HG02610 (cell line): ENCODE measurements at regions not wholly inside any gene's neighbourhood (a gene's known extent, or its start where the extent isn't known, plus 50 kb on each side); places are given as distances from the start of the nearest gene placed in this dataset.

Experiments
- ATAC-seq: cut with Tn5 transposase; IDR thresholded peaks from one replicate; pipeline ENCODE4 v1.9.1; 2021; ENCODE audit warnings: mild to moderate bottlenecking, moderate library complexity; ENCODE audit not compliant: unreplicated experiment

GRCh38 chr5:2220741-2221140, 338.0 kb upstream of the IRX4 start:
- ATAC-seq = no peak

- ATAC-seq = no peak
Measured at GRCh38 chr5:2219149-2219776, 336.5 kb upstream of the IRX4 start.

- no peak for ATAC-seq
Measured at GRCh38 chr5:2217219-2217618, 334.5 kb upstream of the IRX4 start.

DNA sequence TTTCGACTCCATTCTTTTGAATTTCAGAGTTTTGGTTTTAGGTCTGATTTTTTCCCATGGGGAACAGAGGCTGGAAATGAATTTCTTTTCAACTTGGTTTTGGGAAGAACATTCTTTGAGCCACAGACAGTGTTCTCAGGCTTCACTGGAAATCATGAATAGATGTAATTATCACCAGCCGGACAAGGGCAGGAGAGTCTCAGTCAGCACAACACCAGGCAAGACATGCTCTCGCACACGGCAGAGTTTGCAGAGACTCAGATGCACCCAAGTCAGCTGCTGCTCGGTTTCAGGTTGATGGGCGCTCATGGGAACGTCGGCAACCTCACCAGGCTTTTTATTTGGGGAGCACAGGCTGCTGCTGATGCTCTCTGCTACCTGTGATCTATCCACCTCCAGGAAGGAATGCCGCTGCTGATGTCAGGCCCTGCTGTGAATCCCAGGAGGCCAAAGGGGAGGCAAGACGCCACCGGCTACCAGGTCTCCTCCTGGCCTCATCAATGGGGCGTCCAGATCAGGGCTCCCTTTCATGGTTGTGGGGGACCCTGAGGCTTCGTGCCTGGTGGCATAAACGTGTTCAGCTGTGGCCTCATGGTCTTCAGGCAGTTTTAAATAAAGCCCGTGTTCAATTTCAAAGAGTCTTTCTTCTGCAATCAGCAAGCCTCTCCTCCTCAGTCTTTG, 332.3 kb upstream of the IRX4 start:
- ATAC-seq = no peak

DNA sequence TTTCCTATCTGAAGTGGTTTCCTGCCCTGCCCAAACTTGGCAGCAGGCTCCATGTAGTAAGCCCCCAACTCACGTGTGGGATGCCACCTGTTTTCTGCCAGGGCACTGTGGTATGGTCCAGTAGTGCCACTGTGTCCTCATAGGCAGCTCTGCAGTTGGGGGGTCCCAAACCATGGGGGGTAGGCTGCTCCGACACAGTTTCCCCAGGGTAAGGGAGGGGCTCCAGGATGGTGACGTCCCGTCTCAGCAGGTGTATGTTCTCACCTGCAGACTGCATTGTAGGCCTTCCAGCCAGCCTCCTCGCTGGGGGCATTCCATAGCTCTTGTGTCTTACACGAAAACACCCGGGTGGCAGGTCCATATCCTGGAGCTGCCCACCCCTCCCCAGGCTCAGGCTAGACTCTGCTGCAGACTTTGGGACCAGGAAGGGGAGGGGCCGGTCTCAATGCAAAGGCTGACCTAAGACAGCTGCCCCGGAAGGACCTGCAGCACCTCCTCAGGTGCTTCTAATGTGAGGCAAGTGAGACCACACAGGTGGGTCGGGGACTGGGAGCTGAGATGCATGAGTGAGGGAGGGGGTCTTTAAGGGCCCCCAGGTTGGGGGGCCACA, 330.5 kb upstream of the IRX4 start:
- no peak for ATAC-seq

DNA sequence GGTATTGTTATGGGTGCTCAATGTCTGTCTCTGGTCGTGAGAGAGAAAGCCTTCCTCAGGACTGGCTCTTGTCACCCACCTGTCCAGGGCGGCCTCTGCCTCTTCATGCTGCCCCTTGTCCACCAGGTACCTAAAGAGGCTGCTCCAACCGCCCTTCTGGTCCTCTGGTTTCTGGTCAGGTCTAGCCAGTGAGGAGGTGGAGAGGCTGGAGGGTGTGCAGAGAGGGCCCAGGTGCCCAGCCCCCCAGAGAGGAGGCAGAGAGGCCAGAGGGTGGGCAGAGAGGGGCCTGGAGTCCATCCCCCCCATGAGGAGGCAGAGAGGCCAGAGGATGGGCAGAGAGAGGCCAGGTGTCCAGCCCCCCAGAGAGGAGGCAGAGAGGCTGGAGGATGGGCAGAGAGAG, 329.8 kb upstream of the IRX4 start:
- ATAC-seq = no peak

GRCh38 chr5:2208239-2208544, 325.5 kb upstream of the IRX4 start:
- ATAC-seq = no peak

DNA sequence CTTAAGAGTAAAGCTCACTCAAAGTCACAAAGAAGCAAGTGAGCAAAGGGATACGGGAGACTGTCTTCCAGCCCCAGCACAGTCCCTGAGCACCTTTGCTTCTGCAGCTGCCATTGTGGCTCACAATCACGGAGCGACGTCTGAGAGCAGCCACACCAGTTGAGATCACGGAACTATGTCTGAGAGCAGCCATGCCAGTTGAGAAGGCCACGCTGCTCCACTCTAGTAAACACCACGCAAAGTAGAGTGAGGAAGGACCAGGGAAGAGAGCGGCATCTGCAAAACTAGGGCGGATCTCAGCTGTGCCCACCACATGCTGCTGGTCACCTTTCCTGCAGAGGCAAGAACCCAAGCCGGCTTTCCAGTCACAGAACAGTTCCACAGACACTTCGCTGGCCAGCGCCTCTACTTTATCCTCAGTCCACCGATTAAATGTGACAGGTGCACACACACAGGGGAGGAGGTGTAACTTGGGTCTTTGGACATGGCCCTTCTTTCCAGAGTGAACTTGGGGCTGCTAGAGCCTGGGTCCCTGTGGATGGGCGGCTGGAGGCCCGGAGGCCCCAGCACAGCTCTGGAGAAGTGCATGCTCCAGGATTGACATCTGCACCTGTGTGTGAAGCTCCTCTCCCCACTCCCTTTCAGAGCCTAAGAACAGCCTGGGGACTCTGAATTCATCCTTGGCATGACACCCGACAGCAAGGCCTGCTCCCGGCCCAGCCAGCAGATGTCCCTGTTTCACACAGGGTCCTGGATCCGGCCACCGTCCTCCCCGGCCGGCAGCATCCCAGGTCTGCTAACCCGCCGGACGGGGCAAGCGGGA, 324.9 kb upstream of the IRX4 start:
- no peak for ATAC-seq

DNA sequence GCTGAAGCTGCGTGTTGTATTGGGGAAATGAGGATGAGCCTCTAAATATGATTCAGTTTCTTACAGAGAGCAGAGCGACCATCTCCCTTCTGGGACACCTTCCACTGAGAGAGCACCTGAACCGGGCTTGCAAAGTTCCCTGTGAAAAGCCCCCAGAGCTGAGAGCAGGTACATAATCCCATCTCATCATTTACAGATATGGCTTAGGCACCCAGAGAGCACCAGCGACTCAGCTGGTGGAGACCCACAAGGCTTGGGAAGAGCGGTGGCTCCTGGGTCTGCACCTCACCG, 324.3 kb upstream of the IRX4 start:
- ATAC-seq = no peak

DNA sequence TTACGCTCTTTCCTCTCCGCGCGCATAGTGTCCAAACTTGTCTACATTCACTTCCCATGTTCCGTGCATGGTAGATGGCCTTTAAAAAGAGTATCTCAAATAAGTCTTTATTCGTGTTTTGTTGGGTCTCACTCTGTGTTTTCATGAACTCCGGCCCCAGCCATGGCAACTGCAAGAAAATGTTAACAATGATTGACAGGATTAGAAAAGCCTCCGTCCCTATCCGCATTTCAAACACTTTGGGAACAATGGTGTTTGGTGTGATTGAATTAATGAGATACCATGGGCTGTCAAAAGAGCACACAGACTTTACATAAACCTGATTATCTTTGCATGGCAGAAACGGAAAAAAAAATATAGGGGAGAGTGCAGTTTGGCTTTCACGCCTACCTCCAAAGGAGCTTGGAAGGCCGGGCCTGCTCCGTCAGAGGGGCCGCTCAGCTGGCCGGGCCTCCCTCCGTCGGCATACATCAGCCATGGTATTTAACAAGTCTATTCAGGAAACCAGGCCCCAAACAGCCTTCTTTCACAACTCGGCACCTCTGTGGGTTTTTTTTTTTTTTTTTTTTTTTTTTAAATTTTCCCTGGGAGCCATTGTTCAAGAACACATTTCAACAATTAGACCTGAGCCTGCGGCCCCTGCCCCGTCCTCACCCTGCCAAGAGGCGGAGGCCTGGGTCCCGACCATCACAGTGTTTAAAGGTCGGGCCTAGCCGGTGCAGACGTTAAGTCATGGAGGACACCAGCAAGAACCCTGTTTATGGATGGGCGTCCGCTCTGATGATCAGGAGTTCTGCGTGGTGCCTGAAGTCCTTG, 323.8 kb upstream of the IRX4 start:
- ATAC-seq = no peak

GRCh38 chr5:2205596-2206226, 323.0 kb upstream of the IRX4 start:
- ATAC-seq = no peak

DNA sequence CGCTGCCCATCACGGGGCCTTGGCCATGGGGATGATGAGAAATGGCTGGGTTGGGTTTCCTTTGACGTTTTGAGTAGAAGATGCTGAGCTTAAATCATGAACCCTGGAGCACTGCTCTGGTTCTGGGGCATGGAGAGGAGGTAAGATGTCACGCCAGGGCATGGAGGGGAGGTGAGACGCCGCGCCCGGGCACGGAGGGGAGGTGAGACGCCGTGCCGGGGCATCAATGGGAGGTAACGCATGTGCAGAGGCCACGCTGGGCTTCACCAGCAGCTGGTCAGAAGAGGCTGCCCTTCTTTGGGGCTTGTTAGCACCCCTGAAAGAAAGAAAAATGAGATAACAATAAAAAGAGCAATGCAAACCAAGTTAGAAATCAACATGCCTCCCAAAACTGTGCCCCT, 322.5 kb upstream of the IRX4 start:
- ATAC-seq = no peak

DNA sequence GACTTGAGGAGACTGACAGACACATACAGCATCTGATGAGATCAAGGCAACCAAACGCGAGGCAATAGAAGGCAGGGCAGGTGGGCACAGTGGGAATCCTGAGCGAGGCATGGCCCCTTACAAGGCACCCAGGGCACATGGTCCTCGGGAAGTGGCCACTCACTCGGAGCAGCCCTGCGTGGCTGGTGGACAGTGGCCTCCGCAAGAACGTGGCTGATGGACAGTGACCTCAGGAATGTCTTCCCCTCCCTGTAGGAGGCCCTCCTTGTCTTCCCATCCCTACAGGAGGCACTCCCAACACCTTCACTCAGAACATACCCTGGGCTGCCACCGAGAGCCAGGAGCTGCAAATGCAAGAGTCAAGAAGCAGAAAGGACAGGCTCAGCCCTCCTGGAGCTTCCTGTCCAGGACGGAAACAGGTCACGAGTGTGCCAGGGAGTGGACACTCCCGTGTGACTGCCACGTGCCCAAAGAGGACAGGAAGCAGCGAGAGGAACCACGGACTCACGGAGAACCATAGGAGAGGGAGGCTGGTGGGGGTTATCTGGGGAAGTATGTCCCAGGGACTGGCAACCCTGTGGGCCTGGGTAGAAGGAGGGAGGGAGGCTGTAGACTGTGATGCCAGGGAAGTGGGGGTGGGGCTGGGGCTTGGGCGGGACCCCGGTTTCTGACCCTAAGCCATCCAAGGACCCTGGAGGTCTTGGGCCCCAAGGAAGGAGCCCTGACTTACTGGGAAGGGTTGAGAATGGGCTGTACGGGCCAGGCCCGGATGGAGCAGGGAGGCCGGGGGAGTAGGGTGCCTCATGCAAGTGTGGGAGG, 321.9 kb upstream of the IRX4 start:
- no peak for ATAC-seq

GRCh38 chr5:2203774-2204173, 321.0 kb upstream of the IRX4 start:
- ATAC-seq = no peak

DNA sequence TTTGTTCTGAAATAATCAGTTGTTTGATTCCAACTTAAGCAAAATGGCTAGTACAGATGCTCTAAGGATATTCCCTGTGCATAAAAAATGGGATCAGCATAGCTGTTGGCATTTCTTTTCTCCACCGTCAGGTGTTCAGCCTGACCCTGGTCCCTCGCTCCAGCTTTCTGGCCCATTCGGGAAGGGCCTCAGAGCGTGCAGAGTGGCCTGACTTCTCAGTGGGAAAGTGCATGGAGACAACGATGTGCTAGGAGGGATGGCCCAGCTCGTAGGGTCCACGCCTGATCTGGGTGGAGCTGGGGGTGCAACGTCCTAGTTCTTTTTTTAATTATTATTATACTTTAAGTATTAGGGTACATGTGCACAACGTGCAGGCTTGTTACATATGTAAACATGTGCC, 319.1 kb upstream of the IRX4 start:
- ATAC-seq = no peak

DNA sequence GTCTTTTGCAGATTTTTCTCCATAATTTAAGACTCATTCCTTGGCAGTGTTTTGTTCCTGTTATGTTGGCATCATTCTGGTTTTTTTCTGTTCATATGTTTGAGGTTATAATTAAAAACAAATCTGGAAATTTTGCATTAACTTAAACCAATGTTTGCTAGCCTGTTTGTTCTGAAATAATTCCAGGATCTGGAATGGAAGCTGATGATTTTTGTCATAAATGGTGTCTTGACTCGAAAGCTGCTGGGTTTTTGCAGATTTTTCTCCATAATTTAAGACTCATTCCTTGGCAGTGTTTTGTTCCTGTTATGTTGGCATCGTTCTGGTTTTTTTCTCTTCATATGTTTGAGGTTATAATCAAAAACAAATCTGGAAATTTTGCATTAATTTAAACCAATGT, 318.7 kb upstream of the IRX4 start:
- ATAC-seq = no peak

GRCh38 chr5:2201011-2201410, 318.3 kb upstream of the IRX4 start:
- ATAC-seq = no peak

- no peak for ATAC-seq
Measured at GRCh38 chr5:2200261-2200950, 317.7 kb upstream of the IRX4 start.

GRCh38 chr5:2199697-2200096, 317.0 kb upstream of the IRX4 start:
- no peak for ATAC-seq
